Calu3 (cell line): ENCODE measurements at regions not wholly inside any gene's neighbourhood (a gene's known extent, or its start where the extent isn't known, plus 50 kb on each side); places are given as distances from the start of the nearest gene placed in this dataset.

Experiments used
- BruUV-seq: library from RNA; stranded (reverse); fragments of 400-500 nt; replicated peaks from 2 replicates; lab custom pipeline; 2021; lab: Mats Ljungman, UMichigan
- CTCF ChIA-PET: fragments of 300-600 bp; sonication (Branson Sonifier 250); formaldehyde crosslinking; loops from one replicate; lab custom pipeline; 2022; ENCODE audit warnings: antibody characterized with exemption; lab: Charles Lee
- DNase-seq: peaks from one replicate; pipeline ENCODE4 v3.0.0; 2022
- H3K27ac Mint-ChIP-seq: one replicate; pipeline ENCODE4 v1.8.0; 2022; ENCODE audit warnings: mixed read lengths; ENCODE audit not compliant: unreplicated experiment
- H3K27me3 Mint-ChIP-seq: one replicate; pipeline ENCODE4 v1.8.0; 2022; ENCODE audit warnings: mixed read lengths; ENCODE audit not compliant: unreplicated experiment
- H3K36me3 Mint-ChIP-seq: one replicate; pipeline ENCODE4 v1.8.0; 2022; ENCODE audit warnings: mild to moderate bottlenecking, moderate library complexity, mixed read lengths; ENCODE audit not compliant: insufficient read depth, unreplicated experiment
- H3K4me1 Mint-ChIP-seq: one replicate; pipeline ENCODE4 v1.8.0; 2022; ENCODE audit warnings: mild to moderate bottlenecking, low read depth, mixed read lengths; ENCODE audit not compliant: unreplicated experiment
- H3K4me3 Mint-ChIP-seq: one replicate; pipeline ENCODE4 v1.8.0; 2022; ENCODE audit warnings: mild to moderate bottlenecking, low read depth, moderate library complexity, mixed read lengths; ENCODE audit not compliant: unreplicated experiment
- H3K9me3 Mint-ChIP-seq: one replicate; pipeline ENCODE4 v1.8.0; 2022; ENCODE audit warnings: low read depth, mixed read lengths; ENCODE audit not compliant: unreplicated experiment
- intact Hi-C: fragments of 100-400 bp; cut with micrococcal nuclease; formaldehyde crosslinking; loops from one replicate; pipeline ENCODE4 v1.10.0; 2022; ENCODE audit not compliant: unreplicated experiment
- TF ChIP-seq, protein P1 (sequence below): fragments of 200-600 bp; IDR thresholded peaks from one replicate; pipeline ENCODE4 v1.8.0; 2022; ENCODE audit warnings: antibody characterized with exemption; ENCODE audit not compliant: unreplicated experiment

DNA sequence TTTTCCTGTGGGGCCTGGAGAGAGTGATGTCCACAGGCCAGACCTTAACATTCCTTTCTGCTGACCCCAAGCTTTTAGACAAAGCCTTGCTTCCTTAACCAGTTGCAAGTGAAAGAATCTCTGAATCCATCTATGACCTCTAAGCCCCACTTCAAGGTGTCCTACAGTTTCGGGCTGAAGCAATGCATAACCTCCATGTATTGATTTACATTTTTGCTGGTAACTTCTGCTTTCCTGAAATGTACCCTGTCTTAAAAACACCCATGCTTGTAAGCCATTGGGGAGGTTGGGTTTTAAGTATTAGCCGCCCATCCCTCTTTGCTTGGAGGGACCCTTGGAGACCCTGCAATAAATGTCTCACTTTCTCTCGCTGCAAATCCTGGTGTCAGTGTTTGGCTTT lies 190.6 kb downstream of the VRK1 start:
- Mint-ChIP-seq H3K9me3 (no peaks in the 10 kb centered on the region), H3K36me3 (no peaks in the 10 kb centered on the region), H3K4me1 (no peaks in the 10 kb centered on the region), H3K4me3 (no peak overlapping the region), H3K27ac (no peak overlapping the region), H3K27me3 (no peaks in the 10 kb centered on the region)
- intact Hi-C loops = no loop called here
- no TSS peak for BruUV-seq
- DNase-seq = no peak
- TF ChIP-seq, protein P1, sequence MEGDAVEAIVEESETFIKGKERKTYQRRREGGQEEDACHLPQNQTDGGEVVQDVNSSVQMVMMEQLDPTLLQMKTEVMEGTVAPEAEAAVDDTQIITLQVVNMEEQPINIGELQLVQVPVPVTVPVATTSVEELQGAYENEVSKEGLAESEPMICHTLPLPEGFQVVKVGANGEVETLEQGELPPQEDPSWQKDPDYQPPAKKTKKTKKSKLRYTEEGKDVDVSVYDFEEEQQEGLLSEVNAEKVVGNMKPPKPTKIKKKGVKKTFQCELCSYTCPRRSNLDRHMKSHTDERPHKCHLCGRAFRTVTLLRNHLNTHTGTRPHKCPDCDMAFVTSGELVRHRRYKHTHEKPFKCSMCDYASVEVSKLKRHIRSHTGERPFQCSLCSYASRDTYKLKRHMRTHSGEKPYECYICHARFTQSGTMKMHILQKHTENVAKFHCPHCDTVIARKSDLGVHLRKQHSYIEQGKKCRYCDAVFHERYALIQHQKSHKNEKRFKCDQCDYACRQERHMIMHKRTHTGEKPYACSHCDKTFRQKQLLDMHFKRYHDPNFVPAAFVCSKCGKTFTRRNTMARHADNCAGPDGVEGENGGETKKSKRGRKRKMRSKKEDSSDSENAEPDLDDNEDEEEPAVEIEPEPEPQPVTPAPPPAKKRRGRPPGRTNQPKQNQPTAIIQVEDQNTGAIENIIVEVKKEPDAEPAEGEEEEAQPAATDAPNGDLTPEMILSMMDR = no peak
- CTCF ChIA-PET = no interaction called here

DNA sequence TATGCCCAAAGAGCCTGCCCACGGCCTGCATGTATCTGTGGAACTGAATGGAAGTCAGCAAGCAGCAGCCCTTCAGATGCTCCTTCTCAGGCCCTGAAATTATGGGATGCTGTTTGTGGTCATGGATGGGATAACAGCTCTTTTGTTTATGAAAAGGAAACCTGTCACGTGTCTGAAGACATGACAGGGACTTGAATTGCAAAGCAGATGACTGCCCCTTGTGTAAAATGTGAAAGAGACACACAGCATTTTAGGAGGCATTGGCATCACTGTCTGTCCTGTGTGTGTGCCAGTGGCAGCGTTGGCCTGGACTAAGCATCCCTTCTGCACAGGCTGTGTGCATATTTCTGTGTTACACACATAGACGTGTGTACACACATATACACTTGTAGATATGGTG lies 192.1 kb downstream of the VRK1 start:
- TF ChIP-seq, protein P1 = no peak
- Mint-ChIP-seq H3K27ac (no peak overlapping the region), H3K4me3 (no peak overlapping the region), H3K9me3 (no peaks in the 10 kb centered on the region), H3K4me1 (no peaks in the 10 kb centered on the region), H3K36me3 (no peaks in the 10 kb centered on the region), H3K27me3 (no peaks in the 10 kb centered on the region)
- intact Hi-C loops = no loop called here
- no peak for DNase-seq
- BruUV-seq = no TSS peak
- CTCF ChIA-PET = no interaction called here

- Mint-ChIP-seq H3K27ac (no peak overlapping the region), H3K9me3 (no peaks in the 10 kb centered on the region), H3K36me3 (no peaks in the 10 kb centered on the region), H3K4me3 (no peak overlapping the region), H3K27me3 (no peaks in the 10 kb centered on the region), H3K4me1 (no peaks in the 10 kb centered on the region)
- intact Hi-C loops = no loop called here
- CTCF ChIA-PET = no interaction called here
- no TSS peak for BruUV-seq
- no peak for DNase-seq
- TF ChIP-seq, protein P1 = no peak
Observed at GRCh38 chr14:96991226-96991625, 194.0 kb downstream of the VRK1 start.

DNA sequence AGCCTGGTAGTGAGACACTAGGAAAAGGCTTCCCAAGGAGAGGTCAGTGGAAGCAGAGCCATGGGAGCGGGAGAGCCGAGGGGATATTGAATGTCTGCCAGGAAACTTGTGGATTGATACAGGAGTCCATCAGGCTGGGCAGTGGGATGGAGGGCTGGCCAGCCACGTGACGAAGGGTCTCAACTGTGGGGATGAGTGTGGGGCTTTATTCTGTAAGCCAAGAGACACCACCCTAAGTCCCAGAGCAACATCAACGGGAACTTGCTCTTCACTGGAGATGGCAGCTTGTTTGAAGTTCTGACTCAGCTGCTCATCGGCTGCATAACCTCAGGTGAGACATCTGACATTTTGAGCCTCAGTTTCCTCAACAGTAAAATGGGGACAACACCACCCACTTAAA lies 197.8 kb downstream of the VRK1 start:
- TF ChIP-seq, protein P1 = no peak
- intact Hi-C loops = no loop called here
- no TSS peak for BruUV-seq
- H3K36me3 Mint-ChIP-seq = no peaks in the 10 kb centered on the region
- H3K9me3 Mint-ChIP-seq = no peaks in the 10 kb centered on the region
- no peak overlapping the region for H3K27ac Mint-ChIP-seq
- DNase-seq = no peak
- H3K4me1 Mint-ChIP-seq = no peaks in the 10 kb centered on the region
- no peaks in the 10 kb centered on the region for H3K27me3 Mint-ChIP-seq
- CTCF ChIA-PET = no interaction called here
- H3K4me3 Mint-ChIP-seq = no peak overlapping the region
